ENCODE measurements at regions not wholly inside any gene's neighbourhood (a gene's known extent, or its start where the extent isn't known, plus 50 kb on each side); places are given as distances from the start of the nearest gene placed in this dataset.

GRCh38 chr9:11352612-11353011, 739.8 kb upstream of the PTPRD start:
- POLR2A ChIA-PET = no interaction called here
- TF ChIP-seq CTCF (IDR thresholded peaks at IDR 0.05; ENCODE audit: low read depth, low read length) = no peak
- Histone ChIP-seq H3K9me3 (ENCODE audit: control insufficient read depth, insufficient read depth, low read length) (peaks cover 8% of the 10 kb centered on the region), H3K27ac (ENCODE audit: low read depth, low read length) (no peak overlapping the region), H3K27me3 (ENCODE audit: control insufficient read depth, insufficient read depth, low read length) (no peaks in the 10 kb centered on the region), H3K4me3 (ENCODE audit: low read depth, low read length) (no peak overlapping the region)
- CTCF ChIA-PET = no interaction called here
- no peak for DNase-seq (ENCODE audit: low read depth, low spot score)

GRCh38 chr9:11356067-11356466, 743.3 kb upstream of the PTPRD start:
- peaks cover 2% of the 10 kb centered on the region; the same call in 1 of the 2 replicates for H3K9me3 ChIP-seq (ENCODE audit: control insufficient read depth, insufficient read depth, low read length)
- no peak for DNase-seq (ENCODE audit: low read depth, low spot score)
- POLR2A ChIA-PET = no interaction called here
- no peak for TF ChIP-seq CTCF (IDR thresholded peaks at IDR 0.05; ENCODE audit: low read depth, low read length)
- H3K27ac ChIP-seq (ENCODE audit: low read depth, low read length) = no peak overlapping the region
- no peaks in the 10 kb centered on the region for H3K27me3 ChIP-seq (ENCODE audit: control insufficient read depth, insufficient read depth, low read length)
- CTCF ChIA-PET = no interaction called here
- no peak overlapping the region for H3K4me3 ChIP-seq (ENCODE audit: low read depth, low read length)

DNA sequence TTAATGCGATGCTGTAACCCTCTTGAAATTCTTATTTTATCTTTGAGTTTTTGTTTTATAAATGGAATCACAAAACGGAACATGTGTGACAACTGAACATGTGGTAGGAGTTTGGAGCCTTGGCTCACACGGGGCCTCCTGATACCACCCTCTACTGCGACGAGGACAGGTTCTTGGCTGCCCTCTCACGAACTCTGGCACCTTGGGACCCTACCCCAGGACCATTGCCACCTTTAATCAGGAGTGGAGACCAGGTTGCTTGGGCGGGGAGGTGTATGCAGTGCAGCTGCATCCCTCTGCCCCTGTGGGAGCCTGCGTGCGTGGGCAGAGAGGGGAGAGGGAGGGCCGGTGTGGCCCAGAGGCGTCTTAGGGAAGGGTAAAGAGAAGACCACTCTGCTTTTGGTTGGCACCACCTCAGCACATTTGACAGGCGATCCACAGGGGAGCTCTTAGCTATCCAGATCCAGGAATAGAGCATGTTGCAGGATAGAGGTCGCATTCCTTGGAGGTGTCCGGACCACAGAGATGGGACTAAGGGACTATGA, 753.9 kb upstream of the PTPRD start:
- H3K9me3 ChIP-seq (ENCODE audit: control insufficient read depth, insufficient read depth, low read length) = peaks cover 8% of the 10 kb centered on the region
- no peak for DNase-seq (ENCODE audit: low read depth, low spot score)
- POLR2A ChIA-PET = no interaction called here
- H3K27ac ChIP-seq (ENCODE audit: low read depth, low read length) = no peak overlapping the region
- CTCF ChIA-PET = no interaction called here
- no peak overlapping the region for H3K4me3 ChIP-seq (ENCODE audit: low read depth, low read length)
- no peak for TF ChIP-seq CTCF (IDR thresholded peaks at IDR 0.05; ENCODE audit: low read depth, low read length)
- H3K27me3 ChIP-seq (ENCODE audit: control insufficient read depth, insufficient read depth, low read length) = no peaks in the 10 kb centered on the region

DNA sequence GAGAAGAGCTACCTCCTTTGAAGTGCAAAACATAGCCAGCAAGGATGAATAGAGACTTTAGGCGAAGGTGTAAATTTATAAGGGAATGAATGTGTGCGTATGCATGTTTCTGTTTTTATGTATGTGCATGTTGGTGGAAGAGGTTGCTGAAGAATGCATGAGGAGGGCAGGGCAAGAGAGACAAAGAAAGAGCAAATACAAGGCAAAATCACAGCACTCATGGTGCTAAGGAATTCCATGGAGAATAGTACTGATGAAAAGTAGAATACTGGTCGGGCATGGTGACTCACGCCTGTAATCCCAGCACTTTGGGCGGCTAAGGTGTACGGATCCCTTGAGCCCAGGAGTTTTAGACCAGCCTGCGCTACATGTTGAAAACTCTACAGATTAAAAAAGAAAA, 762.1 kb upstream of the PTPRD start:
- no peak for DNase-seq (ENCODE audit: low read depth, low spot score)
- no peak for TF ChIP-seq CTCF (IDR thresholded peaks at IDR 0.05; ENCODE audit: low read depth, low read length)
- POLR2A ChIA-PET = no interaction called here
- Histone ChIP-seq H3K9me3 (ENCODE audit: control insufficient read depth, insufficient read depth, low read length) (peaks cover 11% of the 10 kb centered on the region; the same call in 1 of the 2 replicates), H3K4me3 (ENCODE audit: low read depth, low read length) (no peak overlapping the region), H3K27me3 (ENCODE audit: control insufficient read depth, insufficient read depth, low read length) (no peaks in the 10 kb centered on the region), H3K27ac (ENCODE audit: low read depth, low read length) (no peak overlapping the region)
- CTCF ChIA-PET = no interaction called here

GRCh38 chr9:11402621-11403020, 789.8 kb upstream of the PTPRD start:
- Histone ChIP-seq H3K9me3 (ENCODE audit: control insufficient read depth, insufficient read depth, low read length) (peaks cover 5% of the 10 kb centered on the region), H3K4me3 (ENCODE audit: low read depth, low read length) (no peak overlapping the region), H3K27ac (ENCODE audit: low read depth, low read length) (no peak overlapping the region), H3K27me3 (ENCODE audit: control insufficient read depth, insufficient read depth, low read length) (no peaks in the 10 kb centered on the region)
- no peak for TF ChIP-seq CTCF (IDR thresholded peaks at IDR 0.05; ENCODE audit: low read depth, low read length)
- no peak for DNase-seq (ENCODE audit: low read depth, low spot score)
- CTCF ChIA-PET = no interaction called here
- POLR2A ChIA-PET = no interaction called here
